HG03025 (cell line): ENCODE measurements at regions not wholly inside any gene's neighbourhood (a gene's known extent, or its start where the extent isn't known, plus 50 kb on each side); places are given as distances from the start of the nearest gene placed in this dataset.

Source experiments
- ATAC-seq: cut with Tn5 transposase; IDR thresholded peaks from one replicate; pipeline ENCODE4 v1.9.1; 2021; ENCODE audit warnings: mild to moderate bottlenecking, moderate library complexity; ENCODE audit not compliant: unreplicated experiment, low FRiP score

- ATAC-seq: no peak
Observed at GRCh38 chr16:85416228-85417109, 196.7 kb upstream of the GSE1 start.

GRCh38 chr16:85417156-85417860, 195.8 kb upstream of the GSE1 start:
- ATAC-seq: no peak

GRCh38 chr16:85418978-85419491, 194.1 kb upstream of the GSE1 start:
- ATAC-seq: no peak

GRCh38 chr16:85419503-85420408, 193.4 kb upstream of the GSE1 start:
- ATAC-seq: no peak

GRCh38 chr16:85420501-85421337, 192.4 kb upstream of the GSE1 start:
- no peak for ATAC-seq

GRCh38 chr16:85421338-85422195, 191.6 kb upstream of the GSE1 start:
- no peak for ATAC-seq

GRCh38 chr16:85422196-85422631, 190.9 kb upstream of the GSE1 start:
- ATAC-seq: no peak

- no peak for ATAC-seq
Observed at GRCh38 chr16:85422632-85423550, 190.2 kb upstream of the GSE1 start.

GRCh38 chr16:85423631-85424030, 189.5 kb upstream of the GSE1 start:
- ATAC-seq: no peak

GRCh38 chr16:85424260-85425073, 188.7 kb upstream of the GSE1 start:
- ATAC-seq: no peak

- ATAC-seq: no peak
Observed at GRCh38 chr16:85425074-85425662, 188.0 kb upstream of the GSE1 start.

GRCh38 chr16:85426806-85427205, 186.3 kb upstream of the GSE1 start:
- ATAC-seq: no peak

- no peak for ATAC-seq
Observed at GRCh38 chr16:85428168-85428898, 184.8 kb upstream of the GSE1 start.

GRCh38 chr16:85428899-85429775, 184.0 kb upstream of the GSE1 start:
- ATAC-seq: no peak
